ENCODE measurements at regions not wholly inside any gene's neighbourhood (a gene's known extent, or its start where the extent isn't known, plus 50 kb on each side); places are given as distances from the start of the nearest gene placed in this dataset.

DNA sequence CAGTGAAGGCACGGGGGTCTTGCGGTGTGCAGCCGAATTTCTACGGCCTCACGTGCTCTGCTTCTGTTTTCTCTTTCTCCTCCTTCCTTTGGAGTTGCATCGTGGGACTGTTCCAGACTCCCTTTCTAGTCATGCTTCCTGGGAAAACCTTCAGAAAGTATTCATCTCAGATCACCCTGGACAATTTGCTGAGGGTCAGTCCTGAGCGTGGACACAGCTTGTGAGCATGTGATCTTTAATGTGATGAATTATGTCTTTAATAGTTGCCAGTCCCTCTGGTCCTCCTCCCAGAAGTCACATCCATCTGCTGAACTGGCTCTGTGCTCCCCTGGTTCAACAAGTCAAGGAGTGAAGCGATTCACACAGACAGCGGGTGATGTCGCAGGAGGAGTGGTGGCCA is 145.0 kb upstream of the PDE10A start:
- TF ChIP-seq, protein P1, sequence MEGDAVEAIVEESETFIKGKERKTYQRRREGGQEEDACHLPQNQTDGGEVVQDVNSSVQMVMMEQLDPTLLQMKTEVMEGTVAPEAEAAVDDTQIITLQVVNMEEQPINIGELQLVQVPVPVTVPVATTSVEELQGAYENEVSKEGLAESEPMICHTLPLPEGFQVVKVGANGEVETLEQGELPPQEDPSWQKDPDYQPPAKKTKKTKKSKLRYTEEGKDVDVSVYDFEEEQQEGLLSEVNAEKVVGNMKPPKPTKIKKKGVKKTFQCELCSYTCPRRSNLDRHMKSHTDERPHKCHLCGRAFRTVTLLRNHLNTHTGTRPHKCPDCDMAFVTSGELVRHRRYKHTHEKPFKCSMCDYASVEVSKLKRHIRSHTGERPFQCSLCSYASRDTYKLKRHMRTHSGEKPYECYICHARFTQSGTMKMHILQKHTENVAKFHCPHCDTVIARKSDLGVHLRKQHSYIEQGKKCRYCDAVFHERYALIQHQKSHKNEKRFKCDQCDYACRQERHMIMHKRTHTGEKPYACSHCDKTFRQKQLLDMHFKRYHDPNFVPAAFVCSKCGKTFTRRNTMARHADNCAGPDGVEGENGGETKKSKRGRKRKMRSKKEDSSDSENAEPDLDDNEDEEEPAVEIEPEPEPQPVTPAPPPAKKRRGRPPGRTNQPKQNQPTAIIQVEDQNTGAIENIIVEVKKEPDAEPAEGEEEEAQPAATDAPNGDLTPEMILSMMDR (IDR thresholded peaks at IDR 0.05) = no peak
- TF ChIP-seq POLR2A (IDR thresholded peaks at IDR 0.05) = no peak

Data from right lobe of liver (tissue), 4 donors.